Astrocyte of the spinal cord (primary cell): ENCODE measurements at regions not wholly inside any gene's neighbourhood (a gene's known extent, or its start where the extent isn't known, plus 50 kb on each side); places are given as distances from the start of the nearest gene placed in this dataset.

Experiments used
- DNase-seq: peaks from one replicate; pipeline ENCODE4 v3.0.0; 2011; ENCODE audit warnings: low read depth, low spot score
- H3K4me3 ChIP-seq: 2 replicates; pipeline ENCODE4 v1.5.1; 2011; ENCODE audit warnings: low read depth, mild to moderate bottlenecking, low read length, moderate library complexity
- in situ Hi-C: cut with HindIII; loops from 2 replicates; pipeline ENCODE4 v1.10.0; 2017; ENCODE audit warnings: low sequenced_read_pairs
- TF ChIP-seq, protein P1 (sequence below): IDR thresholded peaks from 2 replicates; pipeline ENCODE4 v1.5.1; 2012; ENCODE audit warnings: low read depth, mild to moderate bottlenecking, low read length, inconsistent platforms

DNA sequence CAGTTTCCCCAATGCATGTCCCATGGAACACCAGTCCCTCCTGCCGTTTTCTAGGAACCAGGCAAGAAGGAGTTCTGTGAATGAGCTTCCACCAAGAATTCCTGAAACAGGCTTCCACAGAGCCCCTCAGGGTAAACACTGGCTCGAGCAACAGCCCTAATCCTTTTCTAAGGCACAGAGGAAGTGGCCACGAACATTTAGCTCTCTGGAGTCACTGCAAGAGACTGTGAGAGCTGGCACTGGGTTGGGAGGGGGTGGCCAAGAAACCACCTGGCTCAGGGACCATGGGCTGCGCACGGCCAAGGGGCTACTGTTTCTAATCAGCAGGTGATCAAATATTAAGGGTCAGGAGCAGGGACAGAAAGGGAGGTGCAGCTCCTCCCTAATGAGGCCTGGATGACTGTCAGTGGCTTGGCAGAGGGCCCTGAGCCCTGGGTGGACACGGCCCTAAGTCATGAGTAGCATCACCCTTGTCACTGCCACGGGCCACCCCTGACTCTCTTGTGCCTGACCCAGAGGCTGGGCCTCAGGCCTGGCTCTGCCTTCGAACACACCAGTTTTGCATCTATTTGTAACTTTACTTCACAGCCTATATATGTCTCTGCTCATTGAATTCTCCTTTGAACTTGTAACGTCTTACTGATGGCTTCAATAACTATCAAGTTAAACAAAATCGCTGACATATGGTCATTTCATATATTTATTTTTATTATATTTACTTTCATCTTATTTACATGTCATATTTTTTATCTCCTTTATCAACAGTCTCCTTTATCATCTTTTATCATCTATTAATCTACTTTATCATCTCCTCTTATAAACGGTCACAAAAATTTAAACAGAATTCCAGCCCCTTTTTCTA is 154.0 kb downstream of the DICER1 start:
- TF ChIP-seq, protein P1, sequence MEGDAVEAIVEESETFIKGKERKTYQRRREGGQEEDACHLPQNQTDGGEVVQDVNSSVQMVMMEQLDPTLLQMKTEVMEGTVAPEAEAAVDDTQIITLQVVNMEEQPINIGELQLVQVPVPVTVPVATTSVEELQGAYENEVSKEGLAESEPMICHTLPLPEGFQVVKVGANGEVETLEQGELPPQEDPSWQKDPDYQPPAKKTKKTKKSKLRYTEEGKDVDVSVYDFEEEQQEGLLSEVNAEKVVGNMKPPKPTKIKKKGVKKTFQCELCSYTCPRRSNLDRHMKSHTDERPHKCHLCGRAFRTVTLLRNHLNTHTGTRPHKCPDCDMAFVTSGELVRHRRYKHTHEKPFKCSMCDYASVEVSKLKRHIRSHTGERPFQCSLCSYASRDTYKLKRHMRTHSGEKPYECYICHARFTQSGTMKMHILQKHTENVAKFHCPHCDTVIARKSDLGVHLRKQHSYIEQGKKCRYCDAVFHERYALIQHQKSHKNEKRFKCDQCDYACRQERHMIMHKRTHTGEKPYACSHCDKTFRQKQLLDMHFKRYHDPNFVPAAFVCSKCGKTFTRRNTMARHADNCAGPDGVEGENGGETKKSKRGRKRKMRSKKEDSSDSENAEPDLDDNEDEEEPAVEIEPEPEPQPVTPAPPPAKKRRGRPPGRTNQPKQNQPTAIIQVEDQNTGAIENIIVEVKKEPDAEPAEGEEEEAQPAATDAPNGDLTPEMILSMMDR, result no peak
- in situ Hi-C loops, result no loop called here
- no peak overlapping the region for H3K4me3 ChIP-seq
- no peak for DNase-seq

GRCh38 chr14:94998685-94999084 is 158.6 kb downstream of the DICER1 start:
- in situ Hi-C loops, result no loop called here
- TF ChIP-seq, protein P1, result no peak
- DNase-seq, result no peak
- no peak overlapping the region for H3K4me3 ChIP-seq

DNA sequence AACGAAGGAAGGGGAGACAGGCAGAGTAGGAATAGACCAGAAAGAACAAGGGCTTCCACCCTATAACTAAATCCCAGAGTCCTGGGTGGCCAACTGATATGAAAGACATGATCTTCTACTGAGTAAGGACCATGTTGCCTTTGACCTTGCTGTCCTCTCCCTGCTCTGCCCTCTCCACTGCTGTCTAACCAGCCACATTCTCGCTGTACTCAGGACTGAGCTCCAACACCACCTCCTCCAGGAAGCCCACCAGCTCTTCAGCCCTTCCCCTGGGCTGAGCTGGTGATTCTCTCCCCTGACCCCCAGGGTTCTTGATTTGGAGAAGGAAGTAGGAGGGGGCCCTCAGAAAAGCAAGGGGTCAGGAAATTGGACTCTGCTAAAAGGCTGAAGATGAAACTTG is 159.2 kb downstream of the DICER1 start:
- in situ Hi-C loops, result no loop called here
- DNase-seq, result no peak
- TF ChIP-seq, protein P1, result no peak
- no peak overlapping the region for H3K4me3 ChIP-seq

DNA sequence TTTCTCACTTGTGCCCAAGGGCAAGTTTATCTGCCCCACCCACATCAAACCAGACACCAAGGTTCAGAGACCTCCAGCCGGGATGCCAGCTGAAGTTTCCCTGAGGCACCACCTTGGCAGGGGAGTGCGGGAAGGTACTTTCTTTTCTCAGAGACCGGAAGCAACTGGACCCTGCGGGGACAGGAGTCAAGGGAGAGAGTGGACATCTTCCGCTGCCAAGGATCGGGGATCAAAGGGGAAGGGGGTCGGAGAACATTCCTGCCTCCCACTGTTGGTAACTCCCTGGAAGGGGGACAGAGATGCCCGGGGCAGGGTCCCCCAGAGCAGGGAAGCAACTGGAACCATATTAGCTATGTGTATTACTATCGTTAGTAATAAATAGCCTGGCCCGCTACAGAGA is 161.8 kb downstream of the DICER1 start:
- in situ Hi-C loops, result no loop called here
- DNase-seq, result no peak
- TF ChIP-seq, protein P1, result no peak
- no peak overlapping the region for H3K4me3 ChIP-seq

GRCh38 chr14:94994245-94994644 is 163.1 kb downstream of the DICER1 start:
- TF ChIP-seq, protein P1, result no peak
- in situ Hi-C loops, result no loop called here
- DNase-seq, result no peak
- H3K4me3 ChIP-seq, result no peak overlapping the region

GRCh38 chr14:94992046-94992445 is 165.3 kb downstream of the DICER1 start:
- in situ Hi-C loops, result no loop called here
- DNase-seq, result no peak
- TF ChIP-seq, protein P1, result no peak
- no peak overlapping the region for H3K4me3 ChIP-seq
